Lower leg skin (tissue), 4 donors: ENCODE measurements at regions not wholly inside any gene's neighbourhood (a gene's known extent, or its start where the extent isn't known, plus 50 kb on each side); places are given as distances from the start of the nearest gene placed in this dataset.
"Not testable (repeated sequence)": the region's sequence is repeated elsewhere in the genome, so short reads cannot be mapped to it uniquely, and the experiment has no call there.

Experiments
- DNase-seq, 2 donors: peaks; one replicate each; pipeline ENCODE4 v3.0.0-alpha.2; 2019; ENCODE audit warnings: low spot score in 2 of 2
- H3K4me3 ChIP-seq: fragments of 200-600 bp; sonication (generic); 2 replicates; pipeline ENCODE4 v1.5.1; 2017; ENCODE audit warnings: mild to moderate bottlenecking, low read depth; ENCODE audit not compliant: poor library complexity, severe bottlenecking
- CTCF ChIP-seq, 3 donors: fragments of 450-650 bp; IDR thresholded peaks; one replicate each; pipeline ENCODE4 v1.5.1; 2016; ENCODE audit warnings: antibody characterized with exemption in 3 of 3, mild to moderate bottlenecking in 3 of 3, moderate library complexity in 2 of 3
- POLR2A ChIP-seq, 2 donors: fragments of 450-650 bp; IDR thresholded peaks; one replicate each; pipeline ENCODE4 v1.6.1; 2016 to 2017; ENCODE audit warnings: antibody characterized with exemption in 2 of 2, mild to moderate bottlenecking in 1 of 2, moderate library complexity in 1 of 2
- WGBS, 2 donors: methylation state at CpG; one replicate each; pipeline ENCODE4 v1.1.5; 2018; 5-methylcytosine and 5-hydroxymethylcytosine counted together
- intact Hi-C: fragments of 100-400 bp; cut with DNase I; formaldehyde crosslinking; loops from one replicate; pipeline ENCODE4 v1.15.0; 2023; ENCODE audit warnings: low total_unique reads

- no peak overlapping the region for H3K4me3 ChIP-seq
- TF ChIP-seq POLR2A (IDR thresholded peaks at IDR 0.05) (no peak), CTCF (IDR thresholded peaks at IDR 0.05) (no peak)
- DNase-seq: no peak
- intact Hi-C loops: no loop called here
- WGBS, 2 donors: 46 to 76% methylated on average over 2 of the region's 2 CpGs
Measured at GRCh38 chr6:14417377-14417776, 299.8 kb downstream of the CD83 start.

- DNase-seq, H3K4me3 ChIP-seq, intact Hi-C loops: not testable (repeated sequence)
- WGBS, 2 donors: 85 to 98% methylated on average over 7 of the region's 7 CpGs
Measured at GRCh38 chr6:14419224-14419623, 301.7 kb downstream of the CD83 start.

- H3K4me3 ChIP-seq: no peak overlapping the region
- DNase-seq: no peak
- intact Hi-C loops: no loop called here
- no peak for TF ChIP-seq CTCF (IDR thresholded peaks at IDR 0.05)
- no peak for TF ChIP-seq POLR2A (IDR thresholded peaks at IDR 0.05)
- WGBS, 2 donors: 88% methylated on average over 6 of the region's 6 CpGs
Measured at GRCh38 chr6:14422061-14422460, 304.5 kb downstream of the CD83 start.

- intact Hi-C loops: no loop called here
- TF ChIP-seq CTCF (IDR thresholded peaks at IDR 0.05): no peak
- TF ChIP-seq POLR2A (IDR thresholded peaks at IDR 0.05): no peak
- no peak overlapping the region for H3K4me3 ChIP-seq
- 45 to 77% methylated on average over 2 of the region's 2 CpGs for WGBS, 2 donors
- no peak for DNase-seq
Measured at GRCh38 chr6:14422917-14423316, 305.3 kb downstream of the CD83 start.

- WGBS, 2 donors: 78 to 85% methylated on average over 5 of the region's 5 CpGs
- intact Hi-C loops: no loop called here
- DNase-seq: no peak
- TF ChIP-seq CTCF (IDR thresholded peaks at IDR 0.05) (no peak), POLR2A (IDR thresholded peaks at IDR 0.05) (no peak)
- H3K4me3 ChIP-seq: no peak overlapping the region
Measured at GRCh38 chr6:14423330-14423729, 305.8 kb downstream of the CD83 start.

- no peak overlapping the region for H3K4me3 ChIP-seq
- DNase-seq: no peak
- WGBS, 2 donors: 89 to 90% methylated on average over 6 of the region's 6 CpGs
- TF ChIP-seq CTCF (IDR thresholded peaks at IDR 0.05) (no peak), POLR2A (IDR thresholded peaks at IDR 0.05) (no peak)
- intact Hi-C loops: no loop called here
Measured at GRCh38 chr6:14423955-14424354, 306.4 kb downstream of the CD83 start.
